ENCODE measurements at regions not wholly inside any gene's neighbourhood (a gene's known extent, or its start where the extent isn't known, plus 50 kb on each side); places are given as distances from the start of the nearest gene placed in this dataset.
A peak's percentile ranks its signal among the peaks of the same experiment; 100 is the strongest.
"Not testable (repeated sequence)": the region's sequence is repeated elsewhere in the genome, so short reads cannot be mapped to it uniquely, and the experiment has no call there.

DNA sequence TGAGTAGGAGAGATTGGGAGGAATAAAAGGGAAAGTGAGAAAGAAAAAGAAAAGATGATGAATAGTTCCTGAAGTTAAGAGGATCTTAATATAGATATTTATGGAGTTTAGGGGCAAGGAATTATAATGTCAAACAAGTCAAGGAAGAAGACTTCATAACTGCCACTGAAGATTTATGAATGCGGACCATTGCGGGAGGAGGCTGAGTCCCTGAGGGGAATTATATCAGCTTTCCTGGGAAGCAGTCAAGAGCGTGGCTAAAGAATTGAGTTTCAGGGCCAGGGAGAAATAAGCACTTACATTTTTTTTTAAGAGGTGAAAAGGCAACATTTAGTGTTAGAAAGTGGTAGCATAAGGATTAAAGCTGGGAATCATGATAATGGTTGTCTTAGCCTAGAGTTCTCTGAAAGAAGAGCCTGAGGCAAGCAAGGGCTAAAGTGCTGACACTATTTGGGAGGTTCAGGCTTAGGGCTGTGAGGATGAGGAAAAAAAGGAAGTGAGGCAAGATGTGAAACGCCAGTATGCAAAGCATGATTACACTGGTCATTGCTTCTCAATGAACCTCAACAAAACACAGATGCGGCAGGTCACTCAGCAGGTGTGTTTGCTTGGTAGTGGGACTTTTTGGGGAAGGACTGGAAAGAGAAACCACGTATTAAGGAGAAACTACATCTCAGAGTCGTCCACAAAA is 217.1 kb downstream of the SLC4A3 start:
- DNase-seq: no peak

DNA sequence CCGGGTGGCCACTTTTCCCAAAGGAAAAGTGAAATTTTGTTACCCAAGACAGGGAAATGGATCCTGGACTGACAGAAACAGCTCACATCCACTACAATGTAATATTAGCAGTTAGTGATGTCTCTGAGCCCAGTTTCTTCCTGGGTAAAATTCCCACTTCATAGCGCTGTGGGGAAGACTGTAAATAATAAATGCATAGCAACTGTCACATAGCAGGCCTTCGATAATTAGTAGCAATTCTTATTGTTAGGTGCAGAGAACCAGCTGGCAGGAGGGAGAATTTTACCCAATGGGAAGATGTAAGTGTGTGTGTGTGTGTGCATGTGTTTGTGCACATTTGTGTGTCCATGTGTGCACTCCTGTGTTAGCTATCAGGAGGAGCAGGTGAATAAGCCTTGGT is 221.5 kb downstream of the SLC4A3 start:
- no peak for DNase-seq

DNA sequence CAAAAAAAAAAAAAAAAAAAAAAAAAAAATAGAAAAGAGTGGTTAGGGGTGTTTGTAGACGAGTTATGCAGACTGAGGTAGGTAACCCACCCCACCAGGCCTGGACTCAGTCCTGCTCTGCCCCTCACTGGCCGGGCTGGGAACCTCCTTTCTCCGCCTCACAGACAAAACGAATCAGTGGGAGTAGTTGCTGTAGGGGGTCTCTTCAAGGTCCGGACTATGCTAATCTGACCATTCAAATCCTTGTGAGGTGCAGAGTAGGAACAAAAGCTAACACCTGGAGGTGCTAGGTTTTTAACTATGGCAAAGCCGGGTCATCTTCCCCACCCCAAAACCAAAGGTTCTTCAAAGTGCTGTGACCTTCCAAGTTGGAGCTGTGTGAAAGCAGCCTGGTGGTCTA is 223.7 kb downstream of the SLC4A3 start:
- no peak for DNase-seq

DNA sequence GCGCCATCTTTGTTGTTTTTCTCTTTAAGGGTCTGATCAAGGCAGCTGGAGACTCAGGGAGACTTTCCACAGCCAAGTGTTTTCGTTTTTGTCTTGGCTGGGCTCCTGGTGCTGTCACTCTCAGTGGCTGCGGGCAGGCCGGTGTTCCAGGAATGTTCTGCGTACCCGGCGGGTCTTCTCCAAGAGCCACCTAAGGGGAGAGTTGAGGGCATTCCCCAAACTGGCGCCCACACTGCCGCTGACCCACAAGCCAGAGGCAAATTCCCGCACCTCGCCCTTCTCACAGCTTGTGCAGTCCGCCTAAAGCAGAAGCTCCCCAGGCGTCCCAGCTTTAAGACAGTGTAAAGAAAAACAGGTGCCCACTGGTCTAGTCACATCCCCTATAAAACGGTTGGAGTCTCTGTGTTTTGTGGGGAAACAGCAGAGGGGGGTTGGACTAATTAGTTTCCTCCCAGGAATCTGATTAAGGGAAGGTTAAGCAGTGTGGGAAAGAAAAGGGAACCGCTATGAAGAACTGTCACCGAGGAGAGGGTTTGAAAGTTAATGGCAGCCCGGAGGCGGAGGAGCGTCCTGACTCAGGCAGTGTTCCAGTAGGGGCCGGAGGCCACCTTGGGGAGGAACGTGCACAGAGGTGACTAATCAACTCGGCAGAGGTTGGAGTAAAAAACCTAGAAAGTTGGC is 224.5 kb downstream of the SLC4A3 start:
- DNase-seq: no peak

DNA sequence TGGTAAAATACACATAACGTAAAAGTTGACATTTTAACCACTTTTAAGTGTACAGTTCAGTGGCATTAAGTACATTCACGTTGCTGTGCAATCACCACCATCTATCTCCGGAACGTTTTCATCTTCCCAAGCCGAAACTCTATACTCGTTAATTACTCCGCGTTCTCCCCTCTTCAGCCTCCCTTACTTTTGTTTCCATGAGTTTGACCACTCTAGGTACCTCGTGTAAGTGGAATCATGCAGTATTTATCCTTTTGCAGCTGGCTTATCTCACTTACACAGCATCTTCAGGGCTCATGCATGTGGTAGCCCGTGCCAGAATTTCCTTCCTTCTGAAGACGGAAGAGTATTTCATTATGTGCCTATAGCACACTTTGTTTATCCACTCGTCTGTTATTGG is 225.2 kb downstream of the SLC4A3 start:
- no peak for DNase-seq

DNA sequence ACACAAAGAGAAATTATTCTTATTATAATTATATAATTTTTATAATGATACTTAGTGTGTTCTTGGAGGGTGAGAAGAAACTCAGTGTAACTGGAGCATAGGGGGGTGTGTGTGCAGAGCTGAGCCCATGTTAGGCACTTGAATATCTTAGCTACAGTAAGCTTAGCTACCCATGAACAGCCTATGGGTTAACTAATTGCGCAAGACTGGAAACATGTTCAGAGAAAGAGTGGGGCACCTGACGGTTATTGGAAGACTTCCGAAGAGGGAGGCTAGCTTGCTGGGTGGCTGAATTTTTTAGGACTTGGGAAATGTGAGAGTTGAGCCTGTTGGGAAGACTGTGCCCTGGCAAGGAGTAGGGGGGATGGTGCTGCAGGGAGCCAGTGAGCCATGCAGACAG is 229.2 kb downstream of the SLC4A3 start:
- no peak for DNase-seq

DNA sequence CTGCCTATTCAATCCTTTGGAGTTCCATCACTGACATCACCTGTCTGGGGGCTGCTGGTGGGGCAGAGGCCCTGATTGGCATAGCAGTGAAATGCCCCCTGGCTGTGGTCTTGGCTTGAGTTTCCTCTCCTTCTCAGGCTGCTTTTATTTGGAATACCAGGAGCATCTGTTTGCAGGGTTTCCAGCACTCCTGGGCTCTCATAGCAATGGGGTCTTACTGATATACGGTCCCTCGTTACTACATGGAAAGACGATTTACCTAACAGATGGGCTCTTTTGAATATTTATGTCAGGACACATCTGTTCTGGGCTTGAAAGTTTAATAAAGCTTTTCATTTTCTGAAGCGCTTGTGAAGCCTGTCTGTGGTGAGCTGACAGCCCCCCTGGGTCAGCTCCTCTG is 230.3 kb downstream of the SLC4A3 start:
- DNase-seq: no peak

DNA sequence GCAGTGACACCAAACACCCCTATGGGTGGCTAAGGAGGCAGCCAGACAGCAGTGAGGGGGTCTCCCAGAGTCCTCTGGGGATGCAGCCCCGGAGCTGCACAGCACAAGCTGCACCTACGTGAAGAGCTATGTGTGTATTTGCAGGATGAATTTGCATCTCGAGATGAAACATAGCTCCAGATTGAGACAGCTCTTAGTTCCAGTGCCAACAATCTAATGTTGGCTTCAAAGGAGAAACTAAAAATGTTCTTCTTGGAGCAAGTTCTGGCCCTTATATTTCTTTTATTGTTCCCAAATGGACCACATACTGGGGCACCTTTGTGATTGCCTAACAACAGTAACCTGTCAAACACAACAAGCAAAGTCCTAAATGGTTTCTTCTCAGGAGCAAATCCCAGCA is 233.9 kb downstream of the SLC4A3 start:
- no peak for DNase-seq

DNA sequence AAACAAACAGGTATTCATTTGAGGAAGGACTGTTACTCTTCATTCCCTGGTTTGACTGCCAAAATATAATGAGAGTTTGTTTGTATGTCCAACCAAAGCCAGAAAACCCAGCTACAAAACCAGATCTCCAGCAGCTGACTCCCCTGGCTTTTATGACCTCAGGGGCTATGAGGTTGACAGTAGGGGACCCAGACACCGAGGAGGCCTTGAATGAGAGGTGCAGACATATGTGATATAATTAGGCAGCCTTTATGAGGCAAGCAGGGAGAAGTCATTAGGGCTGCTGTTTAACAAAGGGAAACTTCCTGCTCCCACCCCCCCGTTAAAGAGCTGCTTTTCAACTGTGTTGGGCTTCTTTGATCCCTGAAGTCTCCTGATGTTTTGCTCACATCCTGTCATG is 236.7 kb downstream of the SLC4A3 start:
- DNase-seq: no peak

DNA sequence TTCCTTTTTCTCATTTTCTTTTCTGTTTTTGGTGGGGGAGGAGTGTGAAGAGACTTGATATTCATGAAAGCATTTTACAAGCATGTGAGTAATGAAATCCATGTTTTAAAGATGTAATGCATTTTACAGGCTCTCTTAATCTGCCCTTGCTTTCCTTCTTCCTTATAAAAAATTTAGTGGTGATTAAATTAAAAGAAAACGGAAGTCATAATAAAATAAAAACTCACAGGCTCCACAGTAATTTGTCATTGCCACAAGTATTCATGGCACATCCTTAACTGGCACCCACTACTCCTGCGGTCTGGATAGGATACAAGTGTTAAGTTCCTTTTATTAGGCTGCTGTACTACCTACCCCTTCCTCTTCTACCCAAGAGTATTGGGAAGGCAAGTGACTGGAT is 241.2 kb downstream of the SLC4A3 start:
- no peak for DNase-seq

DNA sequence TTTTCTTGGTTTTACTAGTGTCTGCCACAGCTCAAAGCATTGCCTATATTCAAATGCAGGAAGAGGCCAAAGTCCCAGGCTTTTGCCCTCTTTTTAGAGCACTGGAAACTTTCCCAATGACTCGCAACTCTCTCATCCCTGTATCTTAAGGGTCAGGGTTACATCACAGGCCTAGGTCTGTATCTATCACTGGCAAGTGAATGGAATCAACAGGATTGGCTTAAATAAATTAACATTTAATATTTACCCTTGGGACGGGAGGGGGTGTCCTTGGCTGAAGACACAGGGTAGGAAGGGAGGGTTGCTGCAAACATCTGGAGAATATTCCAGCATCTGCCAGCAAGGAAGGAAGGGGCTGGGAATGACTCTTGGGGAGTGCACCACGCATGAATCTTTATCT is 242.6 kb downstream of the SLC4A3 start:
- peak; percentile 26 for DNase-seq

DNA sequence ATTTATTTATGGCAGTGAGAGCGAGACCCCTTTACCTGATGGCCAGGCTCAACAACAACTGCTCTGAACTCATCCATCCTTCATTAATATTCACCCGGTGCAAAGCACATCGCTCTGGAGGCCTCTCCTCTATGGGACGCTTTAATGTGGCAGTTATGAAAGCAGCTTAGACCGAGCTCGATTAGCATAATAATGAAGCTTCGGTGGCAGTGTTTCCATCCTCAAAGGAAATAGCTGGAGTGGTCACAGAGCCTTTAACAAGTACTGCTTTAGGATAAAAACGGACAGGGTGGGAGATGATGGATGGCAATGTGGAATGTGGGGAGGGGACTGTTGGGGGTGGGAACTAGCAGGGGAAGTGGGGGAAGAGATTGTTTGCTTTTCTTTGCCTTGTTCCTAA is 243.9 kb downstream of the SLC4A3 start:
- DNase-seq: no peak

DNA sequence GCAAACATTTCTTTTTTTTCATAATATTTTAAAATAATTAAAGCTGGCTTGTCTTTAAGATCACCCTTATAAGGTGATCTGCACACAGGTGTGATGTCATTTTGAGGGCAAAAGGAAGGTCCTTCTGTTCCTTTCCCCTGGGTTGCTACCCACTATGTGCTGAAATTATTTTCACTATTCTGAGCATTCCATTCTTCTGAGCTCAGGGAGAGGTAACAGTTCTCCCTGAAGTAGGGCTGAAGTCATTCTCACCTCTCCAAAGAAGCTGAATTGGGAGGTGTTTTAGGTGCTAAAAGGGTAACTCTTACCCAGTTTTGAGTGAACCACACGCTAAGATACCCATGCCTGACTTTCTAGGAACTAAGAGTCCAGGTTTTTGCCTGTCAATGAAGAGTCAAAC is 247.6 kb downstream of the SLC4A3 start:
- no peak for DNase-seq

DNA sequence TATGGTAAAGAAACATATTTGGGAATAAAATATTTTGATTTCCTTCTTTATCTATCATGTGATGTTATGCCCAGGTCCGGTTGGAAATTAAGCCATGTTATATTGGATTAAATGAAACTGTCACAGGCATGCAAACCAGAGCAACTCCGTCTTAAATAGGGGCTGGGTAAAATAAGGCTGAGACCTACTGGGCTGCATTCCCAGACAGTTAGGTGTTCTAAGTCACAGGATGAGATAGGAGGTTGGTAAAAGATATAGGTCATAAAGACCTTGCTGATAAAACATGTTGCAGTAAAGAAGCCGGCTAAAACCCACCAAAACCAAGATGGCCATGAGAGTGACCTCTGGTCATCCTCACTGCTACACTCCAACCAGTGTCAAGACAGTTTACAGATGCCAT is 248.6 kb downstream of the SLC4A3 start:
- not testable (repeated sequence) for DNase-seq

DNA sequence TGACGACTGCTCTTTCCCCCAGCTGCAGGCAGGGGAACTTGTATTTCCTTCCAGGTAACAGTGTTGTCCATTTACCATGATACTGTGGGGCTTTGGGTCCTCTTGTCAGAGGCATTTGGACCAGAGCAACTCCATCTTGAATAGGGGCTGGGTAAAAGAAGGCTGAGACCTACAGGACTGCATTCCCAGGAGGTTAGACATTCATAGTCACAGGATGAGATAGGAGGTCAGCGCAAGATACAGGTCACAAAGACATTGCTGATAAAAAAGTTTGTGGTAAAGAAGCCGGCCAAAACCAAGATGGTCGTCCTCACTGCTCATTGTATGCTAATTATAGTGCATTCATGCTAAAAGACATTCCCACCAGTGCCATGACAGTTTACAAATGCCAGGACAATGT is 249.5 kb downstream of the SLC4A3 start:
- DNase-seq: no peak

DNA sequence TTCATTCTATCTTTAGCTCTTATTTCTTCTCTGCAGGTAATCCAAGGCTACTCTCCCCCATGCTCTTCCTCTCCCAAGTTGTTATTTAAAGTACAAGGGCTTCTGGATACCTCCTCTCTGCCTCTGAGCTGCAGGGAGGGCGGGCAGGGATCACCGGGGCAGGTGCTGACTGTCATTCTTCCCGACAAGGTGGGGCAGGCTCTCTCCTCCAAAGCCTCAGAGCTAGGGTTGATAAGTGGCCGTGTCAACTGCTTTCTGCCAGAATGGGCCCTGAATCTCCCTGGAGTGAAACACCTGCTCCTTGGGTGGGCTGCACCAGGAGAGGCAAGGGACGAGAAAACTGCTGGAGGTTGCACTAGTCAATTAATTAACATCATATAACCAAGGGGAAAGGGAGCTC is 250.3 kb downstream of the SLC4A3 start:
- DNase-seq: no peak

DNA sequence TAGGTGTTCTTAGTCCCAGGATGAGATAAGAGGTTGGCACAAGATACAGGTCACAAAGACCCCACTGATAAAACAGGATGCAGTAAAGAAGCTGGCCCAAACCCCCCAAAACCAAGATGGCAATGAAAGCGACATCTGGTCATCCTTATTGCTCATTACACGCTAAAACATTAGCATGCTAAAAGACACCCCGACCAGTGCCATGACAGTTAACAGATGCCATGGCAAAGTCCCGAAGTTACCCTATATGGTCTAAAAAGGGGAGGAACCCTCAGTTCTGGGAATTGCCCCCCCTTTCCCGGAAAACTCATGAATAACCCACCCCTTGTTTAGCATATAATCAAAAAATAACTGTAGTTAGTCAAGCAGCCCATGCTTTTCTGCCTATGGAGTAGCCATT is 251.1 kb downstream of the SLC4A3 start:
- no peak for DNase-seq

DNA sequence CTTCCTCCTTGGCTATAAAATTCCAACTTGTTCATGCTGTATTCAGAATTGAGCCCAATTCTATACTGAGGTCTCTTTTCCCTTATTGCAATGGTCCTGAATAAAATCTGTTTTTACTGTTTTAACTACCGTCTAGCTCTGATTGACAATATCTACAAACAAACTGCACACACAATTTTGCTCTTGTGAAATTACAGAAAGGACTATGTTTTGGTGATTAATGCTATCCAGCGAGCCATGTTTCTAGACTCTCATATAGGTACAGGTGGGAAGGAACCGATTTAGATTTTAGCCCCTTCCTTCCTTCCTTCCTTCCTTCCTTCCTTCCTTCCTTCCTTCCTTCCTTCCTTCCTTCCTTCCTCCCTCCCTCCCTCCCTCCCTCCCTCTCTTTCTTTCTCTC is 254.4 kb downstream of the SLC4A3 start:
- no peak for DNase-seq

DNA sequence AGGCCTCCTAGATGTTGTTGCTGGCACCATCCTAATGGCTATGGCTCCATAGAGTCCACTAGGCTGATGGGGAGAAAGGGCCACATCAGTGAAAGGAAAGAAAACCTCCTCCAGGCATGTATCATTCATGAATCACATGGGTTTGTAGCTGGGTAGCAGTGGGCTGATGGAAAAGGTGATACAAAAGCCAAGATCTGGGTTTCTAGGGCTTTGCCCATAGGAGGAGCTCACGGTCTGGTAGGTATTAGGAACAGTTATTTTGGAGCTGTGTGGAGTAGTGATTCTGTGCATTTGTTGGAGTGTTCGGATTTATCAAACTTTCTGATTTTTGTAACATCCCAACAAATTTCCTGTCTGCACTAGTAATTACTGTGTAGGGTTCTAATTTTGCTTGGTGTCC is 259.2 kb downstream of the SLC4A3 start:
- DNase-seq: no peak

DNA sequence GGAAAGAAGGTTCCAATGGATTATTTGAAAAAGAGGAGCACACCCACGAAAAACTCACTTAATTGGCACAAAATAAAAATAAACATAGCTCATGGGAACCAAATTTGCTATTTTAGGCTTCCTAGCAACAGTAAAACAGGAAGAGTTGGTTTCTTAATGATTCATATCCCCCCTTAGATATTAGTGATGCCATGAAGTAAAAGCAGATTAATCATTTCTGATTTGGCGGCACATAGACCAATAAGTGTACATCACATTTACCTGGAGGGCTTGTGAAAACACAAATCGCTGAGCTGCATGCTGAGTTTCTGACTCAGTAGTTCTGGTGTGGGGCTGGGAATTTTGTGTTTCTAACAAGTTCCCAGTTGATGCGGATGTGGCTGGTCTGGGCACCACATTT is 260.4 kb downstream of the SLC4A3 start:
- DNase-seq: no peak

DNA sequence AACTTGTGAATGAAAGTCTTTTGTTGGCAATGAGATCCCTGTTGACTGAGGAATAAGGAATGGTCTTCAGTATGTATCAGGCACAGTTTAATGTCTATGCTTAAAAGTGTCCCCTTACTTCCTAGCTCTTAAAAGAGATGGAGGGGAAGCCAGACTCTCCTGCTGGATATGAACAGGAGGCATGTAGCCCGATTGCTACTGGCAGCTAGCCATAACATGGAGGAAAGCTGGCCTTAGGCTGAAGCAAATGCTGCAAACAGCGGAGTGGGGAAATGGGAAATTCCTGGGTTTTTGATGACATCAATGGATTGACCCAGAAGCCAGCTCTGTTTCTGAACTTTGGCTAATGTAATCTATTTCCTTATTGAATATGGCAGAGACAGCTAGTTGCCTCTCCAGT is 266.1 kb downstream of the SLC4A3 start:
- DNase-seq: no peak

DNA sequence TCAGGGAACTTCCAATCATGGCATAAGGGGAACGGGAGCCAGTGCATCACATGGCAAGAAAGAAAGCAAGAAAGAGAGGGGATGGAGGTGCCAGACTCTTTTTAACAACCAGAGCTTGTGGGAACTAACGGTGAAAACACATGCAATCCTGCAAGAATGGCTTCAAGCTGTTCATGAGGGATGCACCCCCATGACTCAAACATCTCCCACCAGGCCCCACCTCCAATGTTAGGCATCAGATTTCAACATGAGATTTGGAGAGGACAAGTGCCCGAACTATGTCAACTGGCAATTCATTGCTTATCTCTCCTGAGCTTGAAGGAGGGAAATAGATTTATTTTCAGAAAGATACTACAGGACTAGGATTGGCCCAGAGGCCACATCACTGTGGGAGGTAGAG is 270.0 kb downstream of the SLC4A3 start:
- peak; percentile 39 for DNase-seq

DNA sequence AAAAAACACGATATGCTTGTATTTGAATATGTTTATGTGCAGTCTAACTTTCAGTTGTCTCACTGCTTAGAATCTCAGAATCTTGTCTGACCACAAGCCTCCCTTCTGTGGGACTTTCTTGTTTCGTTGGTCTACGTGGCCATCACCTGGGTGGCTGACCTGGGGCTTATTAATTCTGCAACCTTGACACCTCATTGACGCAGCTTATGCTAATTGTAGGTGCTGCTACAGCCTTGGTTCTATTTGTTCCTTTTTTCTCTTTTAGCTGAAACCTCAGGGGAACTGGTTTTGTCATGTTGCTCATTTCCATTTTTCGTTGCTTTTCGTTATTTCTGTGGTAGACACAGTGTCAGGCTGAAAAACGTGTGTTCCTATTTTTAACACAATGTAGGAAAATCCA is 273.7 kb downstream of the SLC4A3 start:
- no peak for DNase-seq

DNA sequence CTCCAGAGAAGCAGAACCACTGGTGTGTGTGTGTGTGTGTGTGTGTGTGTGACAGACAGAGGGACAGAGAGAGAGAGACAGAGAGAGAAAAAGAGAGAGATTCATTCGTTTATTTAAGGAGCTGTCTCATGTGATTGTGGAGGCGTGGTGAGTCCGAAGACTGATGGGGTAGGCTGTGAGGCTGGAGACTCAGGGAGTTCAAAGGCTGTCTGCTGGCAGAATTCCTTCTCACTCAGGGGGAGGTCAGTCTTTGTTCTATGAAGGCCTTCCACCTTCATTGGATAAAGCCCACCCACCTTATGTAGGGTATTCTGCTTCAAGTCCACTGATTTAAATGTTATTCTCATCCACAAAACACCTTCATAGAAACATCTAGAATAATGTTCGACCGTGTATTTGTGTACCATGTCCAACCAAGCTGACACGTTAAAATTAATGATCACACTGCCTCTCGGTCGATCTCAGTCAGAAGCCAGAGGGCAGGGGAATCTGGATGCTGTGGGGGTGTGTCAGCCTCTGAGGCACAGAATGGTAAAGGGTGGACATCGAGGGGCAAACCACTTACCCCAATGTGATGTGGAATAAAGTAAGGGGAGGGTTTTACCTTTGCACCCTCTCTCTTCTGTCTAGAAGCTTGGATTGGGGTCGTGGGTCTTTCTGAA is 275.6 kb downstream of the SLC4A3 start:
- DNase-seq: no peak
